ENCODE measurements at regions not wholly inside any gene's neighbourhood (a gene's known extent, or its start where the extent isn't known, plus 50 kb on each side); places are given as distances from the start of the nearest gene placed in this dataset.
A peak's percentile ranks its signal among the peaks of the same experiment; 100 is the strongest.
"Not testable (repeated sequence)": the region's sequence is repeated elsewhere in the genome, so short reads cannot be mapped to it uniquely, and the experiment has no call there.

- intact Hi-C loops (cut with DNase I) = no loop called here
- Histone ChIP-seq H3K4me1 (no peaks in the 10 kb centered on the region), H3K9me3 (no peaks in the 10 kb centered on the region), H3K36me3 (no peaks in the 10 kb centered on the region), H3K27ac (no peak overlapping the region), H3K27me3 (no peaks in the 10 kb centered on the region), H3K4me3 (no peak overlapping the region)
- DNase-seq (ENCODE audit: extremely low spot score in 2 of 2) = no peak
- TF ChIP-seq POLR2A (IDR thresholded peaks at IDR 0.05) = no peak
- TF ChIP-seq CTCF (IDR thresholded peaks at IDR 0.05) = no peak
- TF ChIP-seq POLR2AphosphoS5 (IDR thresholded peaks at IDR 0.05; ENCODE audit: insufficient read depth in 1 of 2, low read depth in 1 of 2) = peak in 1 of 2 donors; percentile 79
Measured at GRCh38 chr2:12465631-12466135, 251.1 kb upstream of the TRIB2 start.

- H3K36me3 ChIP-seq = no peaks in the 10 kb centered on the region
- TF ChIP-seq POLR2A (IDR thresholded peaks at IDR 0.05) = no peak
- TF ChIP-seq CTCF (IDR thresholded peaks at IDR 0.05) = no peak
- TF ChIP-seq POLR2AphosphoS5 (IDR thresholded peaks at IDR 0.05; ENCODE audit: insufficient read depth in 1 of 2, low read depth in 1 of 2) = no peak
- H3K27me3 ChIP-seq = no peaks in the 10 kb centered on the region
- no peak for DNase-seq (ENCODE audit: extremely low spot score in 2 of 2)
- H3K27ac ChIP-seq = no peak overlapping the region
- H3K4me3 ChIP-seq = no peak overlapping the region
- H3K9me3 ChIP-seq = no peaks in the 10 kb centered on the region
- no peaks in the 10 kb centered on the region for H3K4me1 ChIP-seq
- intact Hi-C loops (cut with DNase I) = no loop called here
Measured at GRCh38 chr2:12467303-12467702, 249.4 kb upstream of the TRIB2 start.

GRCh38 chr2:12469141-12469561 is 247.6 kb upstream of the TRIB2 start:
- DNase-seq (ENCODE audit: extremely low spot score in 2 of 2) = no peak
- Histone ChIP-seq H3K9me3 (no peaks in the 10 kb centered on the region), H3K4me3 (no peak overlapping the region), H3K4me1 (no peaks in the 10 kb centered on the region), H3K36me3 (no peaks in the 10 kb centered on the region), H3K27ac (no peak overlapping the region), H3K27me3 (no peaks in the 10 kb centered on the region)
- intact Hi-C loops (cut with DNase I) = no loop called here
- TF ChIP-seq POLR2A (IDR thresholded peaks at IDR 0.05) = no peak
- no peak for TF ChIP-seq POLR2AphosphoS5 (IDR thresholded peaks at IDR 0.05; ENCODE audit: insufficient read depth in 1 of 2, low read depth in 1 of 2)
- no peak for TF ChIP-seq CTCF (IDR thresholded peaks at IDR 0.05)

GRCh38 chr2:12472265-12472664 is 244.5 kb upstream of the TRIB2 start:
- H3K27ac ChIP-seq; H3K36me3 ChIP-seq; H3K27me3 ChIP-seq; H3K4me3 ChIP-seq; intact Hi-C loops (cut with DNase I); DNase-seq (ENCODE audit: extremely low spot score in 2 of 2); H3K4me1 ChIP-seq; H3K9me3 ChIP-seq: not testable (repeated sequence)

GRCh38 chr2:12478151-12479064 is 238.3 kb upstream of the TRIB2 start:
- Histone ChIP-seq H3K27ac (no peak overlapping the region), H3K36me3 (no peaks in the 10 kb centered on the region), H3K9me3 (no peaks in the 10 kb centered on the region), H3K4me3 (no peak overlapping the region), H3K27me3 (no peaks in the 10 kb centered on the region), H3K4me1 (no peaks in the 10 kb centered on the region)
- DNase-seq (ENCODE audit: extremely low spot score in 2 of 2) = no peak
- intact Hi-C loops (cut with DNase I) = no loop called here
- TF ChIP-seq POLR2AphosphoS5 (IDR thresholded peaks at IDR 0.05; ENCODE audit: insufficient read depth in 1 of 2, low read depth in 1 of 2) = no peak
- TF ChIP-seq POLR2A (IDR thresholded peaks at IDR 0.05) = no peak

GRCh38 chr2:12479065-12479601 is 237.6 kb upstream of the TRIB2 start:
- intact Hi-C loops (cut with DNase I) = no loop called here
- no peak overlapping the region for H3K4me3 ChIP-seq
- no peak overlapping the region for H3K27ac ChIP-seq
- TF ChIP-seq CTCF (IDR thresholded peaks at IDR 0.05) (no peak), POLR2A (IDR thresholded peaks at IDR 0.05) (no peak), POLR2AphosphoS5 (IDR thresholded peaks at IDR 0.05; ENCODE audit: insufficient read depth in 1 of 2, low read depth in 1 of 2) (no peak)
- DNase-seq (ENCODE audit: extremely low spot score in 2 of 2) = no peak
- H3K9me3 ChIP-seq = no peaks in the 10 kb centered on the region
- no peaks in the 10 kb centered on the region for H3K4me1 ChIP-seq
- H3K36me3 ChIP-seq = no peaks in the 10 kb centered on the region
- H3K27me3 ChIP-seq = no peaks in the 10 kb centered on the region
